ENCODE measurements at regions not wholly inside any gene's neighbourhood (a gene's known extent, or its start where the extent isn't known, plus 50 kb on each side); places are given as distances from the start of the nearest gene placed in this dataset.

- Histone ChIP-seq H3K27me3 (replicated peaks; ENCODE audit: insufficient read depth) (no peaks in the 10 kb centered on the region), H3K27ac (no peak overlapping the region), H3K36me3 (no peaks in the 10 kb centered on the region), H3K4me3 (no peak overlapping the region), H3K4me1 (replicated peaks) (no peaks in the 10 kb centered on the region), H3K9me3 (no peaks in the 10 kb centered on the region)
- TF ChIP-seq POLR2AphosphoS5 (IDR thresholded peaks at IDR 0.05) (no peak), POLR2A (IDR thresholded peaks at IDR 0.05) (no peak), CTCF (IDR thresholded peaks at IDR 0.05) (no peak)
- intact Hi-C loops (cut with DNase I) = no loop called here
- no peak for DNase-seq (ENCODE audit: low spot score)
These were observed 615.8 kb downstream of the XIRP2 start for GRCh38 chr2:167504061-167504460.

GRCh38 chr2:167501618-167502017, 613.3 kb downstream of the XIRP2 start:
- no peaks in the 10 kb centered on the region for H3K27me3 ChIP-seq (replicated peaks; ENCODE audit: insufficient read depth)
- H3K4me3 ChIP-seq = no peak overlapping the region
- no peaks in the 10 kb centered on the region for H3K4me1 ChIP-seq (replicated peaks)
- no peaks in the 10 kb centered on the region for H3K36me3 ChIP-seq
- WGBS = 86% methylated on average over 1 of the region's 1 CpG
- no peaks in the 10 kb centered on the region for H3K9me3 ChIP-seq
- intact Hi-C loops (cut with DNase I) = no loop called here
- no peak for DNase-seq (ENCODE audit: low spot score)
- no peak for TF ChIP-seq CTCF (IDR thresholded peaks at IDR 0.05)
- no peak for TF ChIP-seq POLR2AphosphoS5 (IDR thresholded peaks at IDR 0.05)
- no peak for TF ChIP-seq POLR2A (IDR thresholded peaks at IDR 0.05)
- H3K27ac ChIP-seq = no peak overlapping the region

- Histone ChIP-seq H3K27ac (no peak overlapping the region), H3K27me3 (replicated peaks; ENCODE audit: insufficient read depth) (no peaks in the 10 kb centered on the region), H3K4me1 (replicated peaks) (no peaks in the 10 kb centered on the region), H3K4me3 (no peak overlapping the region), H3K36me3 (no peaks in the 10 kb centered on the region), H3K9me3 (no peaks in the 10 kb centered on the region)
- intact Hi-C loops (cut with DNase I) = no loop called here
- DNase-seq (ENCODE audit: low spot score) = no peak
- TF ChIP-seq POLR2A (IDR thresholded peaks at IDR 0.05) (no peak), POLR2AphosphoS5 (IDR thresholded peaks at IDR 0.05) (no peak), CTCF (IDR thresholded peaks at IDR 0.05) (no peak)
These were observed 605.6 kb downstream of the XIRP2 start for GRCh38 chr2:167493862-167494261.

- no peak for TF ChIP-seq POLR2AphosphoS5 (IDR thresholded peaks at IDR 0.05)
- no peak for TF ChIP-seq CTCF (IDR thresholded peaks at IDR 0.05)
- no peak for TF ChIP-seq POLR2A (IDR thresholded peaks at IDR 0.05)
- Histone ChIP-seq H3K27me3 (replicated peaks; ENCODE audit: insufficient read depth) (no peaks in the 10 kb centered on the region), H3K36me3 (no peaks in the 10 kb centered on the region), H3K4me1 (replicated peaks) (no peaks in the 10 kb centered on the region), H3K9me3 (no peaks in the 10 kb centered on the region), H3K4me3 (no peak overlapping the region), H3K27ac (no peak overlapping the region)
- DNase-seq (ENCODE audit: low spot score) = no peak
- intact Hi-C loops (cut with DNase I) = no loop called here
These were observed 604.2 kb downstream of the XIRP2 start for GRCh38 chr2:167492486-167492885.

GRCh38 chr2:167491788-167492187, 603.5 kb downstream of the XIRP2 start:
- intact Hi-C loops (cut with DNase I) = no loop called here
- TF ChIP-seq POLR2AphosphoS5 (IDR thresholded peaks at IDR 0.05) = no peak
- no peak for TF ChIP-seq CTCF (IDR thresholded peaks at IDR 0.05)
- no peak for TF ChIP-seq POLR2A (IDR thresholded peaks at IDR 0.05)
- 92% methylated on average over 3 of the region's 3 CpGs for WGBS
- H3K27ac ChIP-seq = no peak overlapping the region
- H3K27me3 ChIP-seq (replicated peaks; ENCODE audit: insufficient read depth) = no peaks in the 10 kb centered on the region
- no peak overlapping the region for H3K4me3 ChIP-seq
- no peak for DNase-seq (ENCODE audit: low spot score)
- no peaks in the 10 kb centered on the region for H3K36me3 ChIP-seq
- H3K4me1 ChIP-seq (replicated peaks) = no peaks in the 10 kb centered on the region
- no peaks in the 10 kb centered on the region for H3K9me3 ChIP-seq
